NCI-H345 treated with DMSO at 0.1 percent for 48 hours (cell line): ENCODE measurements at regions not wholly inside any gene's neighbourhood (a gene's known extent, or its start where the extent isn't known, plus 50 kb on each side); places are given as distances from the start of the nearest gene placed in this dataset.

Experiments
- DNase-seq: peaks from one replicate; lab custom pipeline; 2025; ENCODE audit not compliant: unreplicated experiment; lab: John Stamatoyannopoulos, UW

DNA sequence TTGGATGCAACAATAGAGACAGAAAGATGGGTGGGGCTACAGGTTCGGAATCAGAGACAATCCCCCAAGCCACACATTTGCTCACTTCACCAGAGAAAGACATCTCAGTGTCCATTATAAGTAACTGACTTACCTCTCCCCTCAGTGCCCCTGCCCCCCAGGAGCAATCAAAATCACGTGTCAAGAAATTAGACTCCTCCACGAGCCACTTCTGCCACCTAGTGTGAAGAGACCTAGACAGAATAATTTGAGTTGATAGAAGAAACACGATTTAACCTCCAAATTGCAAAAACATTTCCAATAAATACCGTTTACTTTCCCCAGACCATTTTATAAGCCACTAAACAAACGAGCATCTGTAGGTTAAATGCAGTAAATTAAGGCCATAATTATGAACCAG is 123.2 kb downstream of the SLC30A10 start:
- DNase-seq: no peak

DNA sequence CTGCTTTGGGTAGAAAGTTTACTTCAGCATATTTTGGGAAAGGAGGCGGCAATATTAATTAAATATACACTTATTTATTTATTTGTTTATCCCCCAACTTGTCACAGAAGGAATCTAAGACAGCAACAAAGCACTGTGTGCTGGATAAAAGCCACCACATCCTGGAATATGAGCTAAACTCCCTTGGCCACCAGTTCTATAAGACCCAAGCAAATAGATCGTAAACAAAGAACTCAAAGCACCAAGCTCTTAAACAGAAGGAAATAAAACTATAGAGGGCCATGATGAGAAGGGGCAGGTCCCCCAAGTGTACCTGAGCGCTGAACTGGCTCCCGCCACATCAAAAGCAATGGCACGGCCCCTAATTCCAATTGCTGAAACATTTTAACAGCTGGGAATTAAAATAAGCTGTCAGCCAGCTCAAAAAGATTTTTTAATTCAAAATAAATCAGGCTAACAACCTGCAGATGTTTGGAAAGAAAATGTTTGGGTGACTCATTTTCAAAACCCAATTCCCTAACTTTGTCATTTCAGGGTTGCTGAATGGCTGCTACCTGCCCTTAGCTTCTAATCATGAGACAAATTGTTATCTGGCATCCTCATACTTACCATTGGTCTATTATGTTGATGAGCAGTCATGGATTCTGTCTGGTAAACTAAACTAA is 127.1 kb downstream of the SLC30A10 start:
- DNase-seq: no peak

- DNase-seq: no peak
Observed at GRCh38 chr1:219798283-219799030, 129.9 kb downstream of the SLC30A10 start.

- no peak for DNase-seq
Observed at GRCh38 chr1:219797683-219798082, 130.7 kb downstream of the SLC30A10 start.

GRCh38 chr1:219797009-219797408 is 131.3 kb downstream of the SLC30A10 start:
- no peak for DNase-seq

DNA sequence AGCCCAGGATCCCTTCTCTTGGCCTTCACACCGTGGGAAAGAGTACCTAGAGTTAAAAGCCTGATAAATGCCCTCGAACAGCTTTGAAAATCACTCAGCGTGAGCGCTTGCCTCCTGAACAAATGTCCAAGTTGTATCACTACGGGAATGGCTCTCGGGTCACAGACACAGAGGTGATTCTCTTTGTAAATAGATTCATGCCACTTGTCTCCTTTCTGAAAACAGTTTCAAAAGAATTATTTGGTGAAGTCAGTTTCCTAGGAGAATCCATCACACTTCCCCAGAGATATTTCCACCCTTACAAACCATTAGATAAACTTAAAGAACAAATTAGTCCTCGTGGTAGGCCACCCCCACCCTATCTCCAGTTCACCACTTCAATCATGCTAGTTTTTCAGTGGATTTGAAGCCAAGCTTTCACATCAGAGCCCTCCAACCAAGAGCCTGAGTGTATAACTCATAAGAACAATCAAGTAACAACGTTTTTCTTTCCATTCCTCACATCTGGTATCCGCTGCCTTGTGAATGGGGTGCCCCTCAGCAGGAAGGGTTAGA is 132.9 kb downstream of the SLC30A10 start:
- no peak for DNase-seq

DNA sequence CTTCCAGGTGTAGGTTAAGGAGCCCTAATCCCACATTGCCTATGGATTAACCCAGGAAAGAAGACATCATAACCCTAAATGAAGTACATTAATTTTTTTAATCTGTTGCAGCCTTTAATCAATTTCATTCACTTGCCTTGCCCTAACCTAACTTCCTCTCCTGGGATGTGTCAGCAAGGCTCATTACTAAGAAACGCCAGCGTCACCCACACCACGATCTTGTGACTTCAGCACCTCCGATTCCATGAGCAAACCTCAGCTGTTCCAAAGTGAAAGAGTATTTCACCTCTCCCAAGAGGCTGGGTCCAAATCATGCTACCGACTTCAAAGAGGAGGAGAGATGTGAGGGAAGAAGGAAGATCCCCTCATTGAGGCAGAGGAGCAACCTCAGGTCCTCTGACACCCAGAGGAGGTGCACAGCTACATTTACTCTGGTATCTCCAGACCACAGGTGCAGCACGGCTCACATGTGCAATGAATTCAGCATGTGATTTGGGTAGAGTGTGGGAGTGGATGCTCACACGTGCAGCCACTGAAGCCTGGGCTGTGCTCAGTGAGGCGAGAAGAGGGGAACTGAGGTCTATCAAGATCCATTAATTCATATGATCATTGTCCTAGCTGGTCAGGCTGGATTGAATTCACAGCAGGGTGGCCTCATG is 134.1 kb downstream of the SLC30A10 start:
- no peak for DNase-seq

DNA sequence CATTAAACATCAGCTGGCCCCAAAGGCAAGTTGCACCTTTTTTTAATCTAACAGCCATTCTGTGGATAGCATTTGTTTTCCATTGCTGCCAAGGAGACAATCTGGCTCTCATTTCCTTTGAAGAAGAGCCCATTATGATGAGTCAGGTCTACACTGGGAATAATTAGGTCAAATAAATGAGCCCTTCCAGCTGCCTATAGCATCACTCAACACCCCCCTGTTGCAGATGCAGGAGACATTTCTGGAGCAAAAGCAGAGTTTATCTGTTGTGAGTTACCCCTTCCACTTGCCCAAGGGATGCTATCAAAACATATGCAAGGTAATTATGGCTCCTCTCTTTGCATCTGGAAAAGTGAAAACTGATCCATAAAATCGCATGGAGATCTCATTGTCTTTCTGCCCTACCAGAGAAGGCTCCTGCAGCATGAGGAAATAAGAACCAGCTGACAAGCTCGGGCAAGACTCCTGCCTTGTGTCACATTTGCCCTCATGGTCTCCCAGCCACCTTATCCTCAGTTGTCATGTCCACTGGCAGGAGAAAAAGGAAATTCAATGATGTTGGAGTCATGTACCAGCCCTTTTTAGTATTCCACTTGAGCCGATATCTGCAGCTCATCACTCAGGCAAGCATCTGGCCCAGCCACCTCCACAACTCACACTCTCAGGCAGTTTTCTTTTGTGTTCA is 135.9 kb downstream of the SLC30A10 start:
- DNase-seq: no peak

DNA sequence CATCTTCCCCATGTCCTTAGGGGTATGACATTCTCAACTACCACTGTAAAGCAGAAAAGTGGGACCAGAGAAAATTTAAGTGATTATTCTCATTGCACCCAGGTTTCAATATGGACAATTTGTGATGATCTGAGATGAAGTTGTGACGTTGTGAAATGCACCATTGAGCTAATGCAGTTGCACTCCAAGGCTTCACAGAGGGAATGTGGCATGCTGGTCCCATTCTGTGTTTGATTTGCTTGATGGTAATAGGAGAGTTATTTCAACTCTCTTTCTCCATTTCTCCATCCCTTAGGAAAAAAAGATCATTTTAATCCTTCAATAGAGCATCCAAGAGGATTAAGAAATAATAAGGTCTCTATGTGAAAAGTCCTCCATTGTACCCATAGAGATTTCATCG is 136.6 kb downstream of the SLC30A10 start:
- no peak for DNase-seq

GRCh38 chr1:219790834-219791615 is 137.3 kb downstream of the SLC30A10 start:
- DNase-seq: no peak

- no peak for DNase-seq
Observed at GRCh38 chr1:219788700-219789099, 139.7 kb downstream of the SLC30A10 start.

DNA sequence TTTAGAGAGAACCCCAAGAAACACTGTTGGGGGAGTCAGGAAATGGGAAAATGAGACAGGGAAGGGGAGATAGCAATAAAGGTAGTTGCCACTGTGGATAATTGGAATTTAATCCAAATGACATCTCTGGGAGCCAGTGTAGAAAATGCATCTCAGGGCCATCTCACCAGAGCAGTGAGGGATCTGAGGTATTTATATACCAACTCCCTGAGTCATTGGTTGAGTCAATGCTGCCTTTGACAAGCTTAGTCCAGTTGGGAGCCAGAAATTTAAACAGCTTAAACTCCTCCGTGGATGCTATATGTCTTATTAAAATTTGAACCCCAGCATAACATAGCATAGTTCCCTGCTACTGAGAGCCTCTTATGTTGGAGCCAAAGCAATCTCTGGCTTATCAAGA is 140.3 kb downstream of the SLC30A10 start:
- DNase-seq: no peak

GRCh38 chr1:219784660-219785381 is 143.5 kb downstream of the SLC30A10 start:
- DNase-seq: no peak

DNA sequence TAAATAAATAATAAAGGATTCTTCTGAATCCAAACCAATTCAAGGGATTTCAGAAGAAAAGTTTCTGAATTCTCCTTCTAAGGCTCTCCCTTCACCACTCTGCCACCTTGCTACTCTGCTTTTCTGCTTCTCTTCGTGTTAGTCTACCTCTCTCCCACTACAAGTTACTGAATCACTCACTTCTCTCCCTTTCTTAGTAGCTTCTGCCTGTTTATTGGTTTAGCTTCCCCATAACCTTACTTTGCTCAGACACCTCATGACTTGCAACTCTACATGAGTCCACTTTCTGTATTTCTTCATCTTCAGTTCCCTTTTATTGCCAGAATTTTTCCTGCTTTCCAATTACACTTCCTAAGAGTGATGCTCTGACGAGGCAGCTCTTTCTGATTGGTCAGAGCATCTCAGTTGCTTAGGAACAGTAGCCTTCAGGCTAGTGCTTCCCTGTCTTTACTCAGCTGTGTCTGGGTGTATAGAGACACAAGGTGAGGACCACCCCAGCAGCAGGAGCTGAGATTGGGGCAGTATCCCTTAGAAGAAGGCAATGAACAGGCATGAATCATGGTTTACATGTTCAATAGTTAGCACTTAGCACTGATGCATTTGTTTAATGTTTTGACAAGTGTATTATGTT is 144.6 kb downstream of the SLC30A10 start:
- DNase-seq: no peak

DNA sequence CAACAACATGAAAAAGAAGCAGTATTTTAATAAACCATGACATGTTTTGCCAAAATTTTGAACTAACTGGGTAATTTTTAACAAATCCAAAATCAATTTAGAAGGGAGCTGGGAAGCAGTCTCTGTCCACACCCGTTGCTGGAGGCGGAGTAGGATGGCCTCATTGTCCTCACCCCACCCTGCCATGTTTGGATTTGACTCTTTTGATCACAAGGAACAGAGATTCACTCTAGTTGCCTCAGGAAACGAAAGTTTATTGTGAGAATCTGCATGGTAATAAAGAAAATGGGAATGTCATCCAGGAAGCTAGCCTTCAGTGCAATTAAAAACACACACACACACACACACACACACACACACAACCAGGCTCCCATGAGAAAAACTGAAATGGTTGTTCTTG is 145.4 kb downstream of the SLC30A10 start:
- no peak for DNase-seq

DNA sequence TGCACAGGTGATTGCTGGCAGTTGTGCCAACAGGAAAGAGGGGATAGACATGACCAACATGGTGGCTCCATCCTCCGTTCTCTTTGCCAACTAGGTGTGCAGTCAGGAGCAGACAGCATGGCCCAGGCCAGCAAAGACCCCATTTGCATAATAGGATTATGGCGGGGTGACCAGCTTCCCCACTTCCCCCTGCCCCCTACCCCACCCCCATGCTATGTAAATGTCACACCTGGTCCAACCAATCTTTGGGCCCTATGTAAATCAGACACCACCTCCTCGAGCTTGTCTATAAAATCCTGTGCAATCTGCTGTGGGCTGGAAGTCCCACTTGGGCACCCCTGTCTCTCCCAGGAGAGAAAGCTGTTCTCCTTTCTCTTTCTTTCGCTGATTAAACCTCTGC is 146.0 kb downstream of the SLC30A10 start:
- no peak for DNase-seq

DNA sequence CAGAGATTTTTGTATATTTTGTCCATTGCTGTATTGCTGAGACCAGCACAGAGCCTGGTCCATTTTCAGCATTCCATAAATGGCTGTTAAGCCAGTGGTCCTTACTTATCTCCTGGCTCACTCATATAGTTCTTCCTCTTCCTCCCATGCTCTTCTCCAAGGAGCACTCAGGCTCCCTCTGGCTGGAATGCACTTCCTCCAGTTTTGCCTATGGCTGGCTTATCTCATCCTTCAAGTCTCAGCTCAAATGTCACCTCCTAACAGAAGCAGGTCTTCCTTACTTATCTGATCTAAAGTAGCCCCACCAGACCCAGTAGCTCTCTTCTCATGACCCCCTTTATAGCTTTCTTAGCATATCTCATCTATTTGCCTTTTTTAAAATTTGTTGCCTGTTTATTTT is 146.9 kb downstream of the SLC30A10 start:
- DNase-seq: no peak

DNA sequence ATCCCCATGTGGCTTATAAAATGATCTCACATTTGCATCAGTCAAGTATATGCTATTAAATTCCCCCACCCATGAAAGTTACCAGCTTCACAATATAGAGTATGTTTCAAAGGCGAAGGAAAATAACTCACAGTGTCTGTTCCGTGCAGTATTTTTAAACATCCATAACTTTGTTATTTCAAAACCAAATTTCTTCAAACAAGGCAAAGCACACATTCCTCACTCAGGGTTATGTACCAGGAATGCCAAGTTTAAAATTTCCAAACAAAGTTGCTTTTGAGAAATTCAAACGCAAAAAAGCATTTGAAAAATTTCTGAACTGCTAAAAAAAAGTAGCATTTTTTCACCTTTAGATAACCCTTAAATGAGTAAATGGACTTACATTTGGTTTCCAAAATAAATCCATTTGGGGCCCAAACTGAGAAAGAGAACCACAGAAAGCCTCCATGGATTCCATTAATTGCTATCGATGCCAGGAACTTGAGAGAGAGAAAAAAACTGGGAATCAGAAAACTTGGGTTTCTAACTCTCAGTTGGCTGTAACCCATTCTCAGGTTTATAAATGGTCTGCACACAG is 149.5 kb downstream of the SLC30A10 start:
- DNase-seq: no peak

DNA sequence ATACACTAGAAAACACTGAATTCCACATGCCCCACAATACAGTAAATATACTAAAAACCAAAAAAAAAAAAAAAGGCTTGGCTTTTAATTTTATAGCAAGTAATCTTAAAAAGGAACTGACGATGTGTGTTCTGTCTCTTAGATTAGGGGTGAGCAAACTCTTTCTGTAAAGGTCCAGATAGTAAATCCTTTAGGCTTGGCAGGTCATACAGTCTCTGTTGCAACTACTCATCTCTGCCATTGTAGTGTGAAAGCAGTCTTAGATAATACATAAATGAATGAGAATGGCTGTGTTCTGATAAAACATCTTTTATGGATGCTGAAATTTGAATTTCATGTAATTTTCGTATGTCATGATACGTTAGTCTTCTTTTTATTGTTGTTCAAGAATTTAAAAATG is 150.2 kb downstream of the SLC30A10 start:
- no peak for DNase-seq
